GM18867 (cell line): ENCODE measurements at regions not wholly inside any gene's neighbourhood (a gene's known extent, or its start where the extent isn't known, plus 50 kb on each side); places are given as distances from the start of the nearest gene placed in this dataset.
"Not testable (repeated sequence)": the region's sequence is repeated elsewhere in the genome, so short reads cannot be mapped to it uniquely, and the experiment has no call there.

ENCODE experiments used
- ATAC-seq: cut with Tn5 transposase; IDR thresholded peaks from one replicate; pipeline ENCODE4 v1.9.1; 2021; ENCODE audit warnings: mild to moderate bottlenecking, moderate library complexity; ENCODE audit not compliant: unreplicated experiment

DNA sequence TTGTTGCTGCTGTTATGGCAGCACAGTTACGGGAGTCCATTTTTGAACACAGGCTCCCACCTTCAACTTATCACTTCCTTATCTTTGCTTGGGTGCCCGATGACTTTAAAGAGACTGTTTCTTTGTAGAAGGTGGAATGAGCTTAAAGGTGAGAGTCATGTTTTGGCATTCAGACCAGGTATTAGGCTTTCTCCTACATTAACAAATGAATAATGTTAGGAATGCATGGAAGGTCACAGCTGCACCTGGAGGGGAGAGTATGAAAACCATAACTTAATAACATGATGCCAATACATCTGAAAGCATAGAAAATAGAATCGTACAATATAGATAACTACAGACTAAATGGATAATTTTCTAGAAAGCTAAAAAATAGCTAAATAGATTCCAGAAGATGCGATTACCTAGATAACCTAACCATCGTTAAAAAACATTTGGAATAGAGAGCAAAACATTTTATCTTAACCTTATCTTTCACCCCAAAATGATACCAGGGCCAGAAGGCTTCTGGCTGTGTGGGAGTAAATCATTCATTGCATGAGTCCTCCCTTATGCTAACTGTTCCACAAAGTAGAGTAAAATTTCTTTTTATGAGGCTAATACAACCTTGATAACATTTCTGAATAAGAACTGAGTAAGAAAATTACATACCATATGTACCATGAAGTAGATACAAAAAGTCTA is 126.2 kb upstream of the ADCY2 start:
- no peak for ATAC-seq

GRCh38 chr5:7271435-7272084 is 124.4 kb upstream of the ADCY2 start:
- no peak for ATAC-seq

- no peak for ATAC-seq
Measured at GRCh38 chr5:7272408-7272965, 123.5 kb upstream of the ADCY2 start.

DNA sequence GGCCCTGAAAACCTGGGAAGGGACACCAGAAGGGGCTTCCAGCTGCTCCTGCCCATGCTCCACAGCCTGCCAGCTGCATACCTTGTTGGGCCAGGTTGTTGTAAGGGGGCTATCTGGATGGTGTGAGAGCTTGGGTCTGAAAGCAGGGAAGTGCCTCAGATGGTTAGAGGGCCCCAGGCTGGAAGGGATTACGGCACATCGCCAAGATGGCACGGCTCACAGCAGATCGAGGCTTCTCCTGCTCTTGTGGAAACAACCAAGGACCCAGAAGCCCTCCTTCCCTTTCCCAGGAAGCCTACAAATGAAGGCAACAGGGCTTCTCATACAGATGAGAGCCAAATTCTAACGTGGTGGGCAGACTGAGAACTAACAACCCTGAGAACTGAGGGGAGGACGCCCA is 121.7 kb upstream of the ADCY2 start:
- no peak for ATAC-seq

DNA sequence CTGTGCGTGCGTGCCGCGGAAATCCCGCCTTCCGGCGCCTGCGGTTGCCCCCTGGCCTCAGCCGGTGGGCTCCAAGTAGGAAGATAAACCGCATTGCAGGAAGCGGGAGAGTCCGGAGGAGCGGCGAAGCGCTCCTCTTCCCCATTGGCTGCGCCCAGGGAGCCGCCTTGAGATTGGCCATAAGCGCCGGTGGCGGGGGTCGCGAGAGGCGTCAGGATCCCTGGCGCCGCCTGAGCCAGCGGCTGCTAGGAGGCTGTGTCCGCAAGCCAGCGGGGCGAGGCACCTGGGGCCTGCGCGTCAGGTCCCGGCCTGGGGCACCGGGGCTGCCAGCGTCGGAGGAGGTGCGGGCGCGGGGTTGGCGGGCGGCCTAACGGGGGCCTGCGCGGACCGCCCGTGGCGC is 106.3 kb upstream of the ADCY2 start:
- not testable (repeated sequence) for ATAC-seq

- ATAC-seq = not testable (repeated sequence)
Measured at GRCh38 chr5:7297821-7298220, 98.1 kb upstream of the ADCY2 start.

DNA sequence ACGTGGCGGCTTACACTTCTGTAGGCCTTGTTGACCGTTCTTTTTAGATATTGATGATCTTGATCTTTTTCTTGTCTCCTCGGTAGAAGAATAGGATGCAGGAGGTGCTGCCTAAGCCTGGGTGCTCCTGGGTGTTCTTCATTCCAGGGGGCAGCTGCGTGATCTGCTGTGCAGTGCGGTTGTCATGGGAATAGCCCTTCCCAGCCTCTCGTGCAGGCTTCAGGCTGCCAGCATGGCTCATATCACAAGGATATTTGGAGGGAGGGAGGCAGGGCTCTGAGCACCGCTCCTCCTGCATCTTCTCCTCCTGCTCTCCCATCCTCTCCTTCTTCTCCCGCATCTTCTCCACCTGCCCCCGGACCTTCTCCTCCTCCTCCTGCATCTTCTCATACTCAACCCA is 96.2 kb upstream of the ADCY2 start:
- ATAC-seq = not testable (repeated sequence)

GRCh38 chr5:7305000-7305674 is 90.8 kb upstream of the ADCY2 start:
- peak; percentile 62 for ATAC-seq

DNA sequence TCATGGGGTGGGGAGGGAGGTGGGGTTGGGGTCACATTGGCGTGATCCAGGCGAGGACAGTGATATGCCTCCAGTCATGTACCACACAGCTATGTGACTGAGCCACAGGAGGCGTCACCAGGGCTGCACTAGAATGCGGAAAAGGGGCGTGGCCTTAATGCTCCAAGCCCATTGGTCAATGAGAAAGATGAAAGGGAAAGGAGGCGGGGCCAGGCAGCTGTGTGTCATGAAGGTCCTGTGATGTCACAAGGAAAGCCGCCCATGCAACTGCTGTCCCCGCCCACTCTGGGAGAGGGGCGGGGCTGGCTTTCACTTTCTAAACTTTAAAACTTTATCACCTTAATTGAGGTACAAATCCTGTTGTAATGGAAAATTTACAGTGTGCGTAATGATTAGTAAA is 89.4 kb upstream of the ADCY2 start:
- not testable (repeated sequence) for ATAC-seq

GRCh38 chr5:7307709-7308108 is 88.2 kb upstream of the ADCY2 start:
- not testable (repeated sequence) for ATAC-seq

- not testable (repeated sequence) for ATAC-seq
Measured at GRCh38 chr5:7309715-7310114, 86.2 kb upstream of the ADCY2 start.

DNA sequence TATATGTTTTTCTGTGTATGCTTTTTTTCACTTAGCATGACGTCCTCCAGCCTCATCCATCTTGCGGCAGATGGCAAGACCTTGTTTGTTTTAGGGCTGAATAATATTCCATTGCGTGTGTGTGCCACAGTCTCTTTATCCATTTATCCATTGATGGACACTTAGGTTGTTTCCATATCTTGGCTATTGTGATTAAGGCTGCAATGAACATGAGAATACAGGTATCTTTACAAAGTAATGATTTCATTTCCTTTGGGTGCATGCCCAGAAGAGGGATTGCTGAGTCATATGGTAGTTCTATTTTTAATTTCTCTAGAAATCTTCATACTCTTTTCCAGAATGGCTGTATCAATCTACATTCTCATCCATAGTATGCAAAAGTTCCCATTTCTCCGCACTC is 85.3 kb upstream of the ADCY2 start:
- not testable (repeated sequence) for ATAC-seq

GRCh38 chr5:7315118-7315517 is 80.8 kb upstream of the ADCY2 start:
- ATAC-seq = no peak

DNA sequence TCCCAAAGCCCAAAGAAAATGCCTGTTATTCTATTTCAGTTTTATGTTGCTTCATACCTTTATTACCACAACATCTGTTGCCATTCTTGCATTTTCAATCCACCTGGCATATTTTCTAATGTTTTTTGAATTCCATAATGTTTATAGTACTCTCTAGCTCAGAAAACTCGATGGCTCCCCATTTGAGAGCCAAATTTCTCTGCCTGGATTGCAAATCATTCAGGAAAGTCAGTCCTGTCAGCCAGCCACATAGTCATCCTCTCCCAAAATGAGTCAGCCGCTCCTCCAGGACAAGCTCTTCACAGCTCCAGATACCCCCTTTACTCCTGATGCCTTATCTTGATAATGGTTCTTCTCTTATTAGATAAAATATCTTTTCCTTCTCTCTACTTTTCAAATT is 78.2 kb upstream of the ADCY2 start:
- no peak for ATAC-seq

DNA sequence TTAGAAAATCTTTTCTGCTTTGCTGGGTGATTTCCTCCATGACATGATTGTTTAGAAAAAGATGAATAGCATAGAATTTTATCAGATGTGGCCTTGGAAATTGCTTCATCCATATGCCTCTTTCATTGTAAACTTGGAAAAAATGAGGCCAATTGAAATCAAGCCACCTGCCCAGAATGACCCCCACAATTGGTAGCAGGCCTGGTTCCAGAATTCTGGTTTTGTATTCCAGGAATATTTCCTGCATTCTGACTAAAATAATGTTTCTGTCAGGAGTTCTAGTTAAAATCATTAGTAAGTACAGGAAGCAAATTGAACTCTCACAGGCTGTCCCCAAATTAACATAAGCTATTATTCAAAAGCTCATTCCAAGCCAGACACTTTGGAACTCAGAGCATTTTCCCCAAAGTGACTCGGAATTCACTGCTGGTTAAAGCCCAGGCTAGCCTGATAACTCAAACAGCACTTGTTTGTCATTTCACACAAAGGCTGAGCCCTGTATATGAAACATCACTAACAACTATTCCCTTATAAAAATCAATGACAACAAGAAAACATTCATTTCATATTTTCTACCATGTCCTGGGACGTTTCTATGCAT is 75.1 kb upstream of the ADCY2 start:
- ATAC-seq = no peak

DNA sequence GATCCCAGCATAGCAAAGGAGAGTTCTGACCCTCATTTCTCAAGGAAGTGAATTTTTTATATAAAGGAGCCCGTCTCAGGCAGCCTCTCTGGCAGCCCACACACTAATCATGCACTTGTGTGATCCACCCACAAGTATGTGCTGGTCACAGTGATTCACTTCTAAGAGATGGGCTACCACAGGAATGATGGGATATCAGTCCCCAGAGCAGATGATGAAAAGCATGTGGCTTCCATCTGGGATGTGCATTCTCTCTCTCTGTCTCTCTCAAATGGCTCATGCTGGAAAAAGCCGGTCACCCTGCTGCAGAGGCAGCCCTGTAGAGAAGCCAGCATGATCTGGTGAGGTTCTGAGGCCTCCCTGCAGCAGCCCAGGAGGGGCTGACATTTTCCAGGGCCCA is 74.2 kb upstream of the ADCY2 start:
- ATAC-seq = no peak

- no peak for ATAC-seq
Measured at GRCh38 chr5:7324919-7325318, 71.0 kb upstream of the ADCY2 start.

GRCh38 chr5:7325975-7326913 is 69.7 kb upstream of the ADCY2 start:
- ATAC-seq = no peak

GRCh38 chr5:7329141-7329540 is 66.8 kb upstream of the ADCY2 start:
- no peak for ATAC-seq

DNA sequence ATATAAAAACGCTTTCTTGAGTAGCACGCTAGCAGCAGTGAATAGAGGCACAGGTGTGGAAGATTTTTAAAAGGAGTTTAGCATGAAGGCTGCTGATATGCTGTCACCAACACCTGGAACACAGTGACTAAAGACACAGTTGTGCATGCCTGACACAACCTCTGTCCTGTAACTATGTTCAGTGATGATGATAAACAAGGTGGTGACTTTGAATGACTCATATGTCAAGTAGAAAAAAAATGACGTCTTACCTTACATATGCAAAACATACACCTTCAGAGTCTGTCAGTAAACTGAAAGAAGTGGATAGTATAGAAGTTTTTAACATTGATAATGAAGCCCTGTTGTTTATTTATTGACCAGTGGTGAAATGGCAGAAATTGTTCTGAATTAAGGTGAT is 66.2 kb upstream of the ADCY2 start:
- no peak for ATAC-seq
